Epithelial cell of proximal tubule (primary cell): ENCODE measurements at regions not wholly inside any gene's neighbourhood (a gene's known extent, or its start where the extent isn't known, plus 50 kb on each side); places are given as distances from the start of the nearest gene placed in this dataset.

ENCODE experiments used
- DNase-seq: peaks from one replicate; pipeline ENCODE4 v3.0.0-alpha.2; 2011; ENCODE audit warnings: low read depth
- H3K4me3 ChIP-seq: 2 replicates; pipeline ENCODE4 v1.5.1; 2011; ENCODE audit warnings: low read depth, mild to moderate bottlenecking, low read length
- TF ChIP-seq, protein P1 (sequence below): conservative IDR thresholded peaks from 2 replicates; pipeline ENCODE4 v1.5.1; 2012; ENCODE audit warnings: low read depth, mild to moderate bottlenecking, low read length

DNA sequence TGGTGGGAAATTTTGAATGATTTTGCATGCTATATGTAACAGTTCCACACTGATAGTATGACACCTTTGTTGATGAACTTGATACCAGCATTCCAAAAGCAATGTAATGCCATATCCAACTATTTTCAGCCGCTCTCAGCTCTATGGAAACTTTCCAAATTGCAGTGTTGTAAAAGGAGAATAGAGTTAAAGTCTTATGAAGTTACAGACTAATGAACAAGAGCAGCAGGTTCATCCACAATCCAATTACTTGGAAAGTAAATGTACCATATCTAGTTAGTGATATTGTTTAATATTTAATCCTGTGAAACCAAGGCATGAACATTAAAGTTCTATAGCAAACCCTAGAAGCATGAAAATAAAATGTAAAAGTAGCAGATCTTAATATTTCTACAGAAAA, 418.2 kb downstream of the TUSC1 start:
- DNase-seq: peak; percentile 15

GRCh38 chr9:25255216-25255615, 423.0 kb downstream of the TUSC1 start:
- DNase-seq: no peak
- TF ChIP-seq, protein P1, sequence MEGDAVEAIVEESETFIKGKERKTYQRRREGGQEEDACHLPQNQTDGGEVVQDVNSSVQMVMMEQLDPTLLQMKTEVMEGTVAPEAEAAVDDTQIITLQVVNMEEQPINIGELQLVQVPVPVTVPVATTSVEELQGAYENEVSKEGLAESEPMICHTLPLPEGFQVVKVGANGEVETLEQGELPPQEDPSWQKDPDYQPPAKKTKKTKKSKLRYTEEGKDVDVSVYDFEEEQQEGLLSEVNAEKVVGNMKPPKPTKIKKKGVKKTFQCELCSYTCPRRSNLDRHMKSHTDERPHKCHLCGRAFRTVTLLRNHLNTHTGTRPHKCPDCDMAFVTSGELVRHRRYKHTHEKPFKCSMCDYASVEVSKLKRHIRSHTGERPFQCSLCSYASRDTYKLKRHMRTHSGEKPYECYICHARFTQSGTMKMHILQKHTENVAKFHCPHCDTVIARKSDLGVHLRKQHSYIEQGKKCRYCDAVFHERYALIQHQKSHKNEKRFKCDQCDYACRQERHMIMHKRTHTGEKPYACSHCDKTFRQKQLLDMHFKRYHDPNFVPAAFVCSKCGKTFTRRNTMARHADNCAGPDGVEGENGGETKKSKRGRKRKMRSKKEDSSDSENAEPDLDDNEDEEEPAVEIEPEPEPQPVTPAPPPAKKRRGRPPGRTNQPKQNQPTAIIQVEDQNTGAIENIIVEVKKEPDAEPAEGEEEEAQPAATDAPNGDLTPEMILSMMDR: no peak

More for the DNA sequence above, 418.2 kb downstream of the TUSC1 start:
- TF ChIP-seq, protein P1: no peak
- no peak overlapping the region for H3K4me3 ChIP-seq

GRCh38 chr9:25254051-25254450, 424.2 kb downstream of the TUSC1 start:
- TF ChIP-seq, protein P1: no peak
- no peak overlapping the region for H3K4me3 ChIP-seq
- no peak for DNase-seq

More at GRCh38 chr9:25255216-25255615, 423.0 kb downstream of the TUSC1 start:
- no peak overlapping the region for H3K4me3 ChIP-seq

GRCh38 chr9:25241421-25241820, 436.8 kb downstream of the TUSC1 start:
- TF ChIP-seq, protein P1: no peak
- H3K4me3 ChIP-seq: no peak overlapping the region
- no peak for DNase-seq

DNA sequence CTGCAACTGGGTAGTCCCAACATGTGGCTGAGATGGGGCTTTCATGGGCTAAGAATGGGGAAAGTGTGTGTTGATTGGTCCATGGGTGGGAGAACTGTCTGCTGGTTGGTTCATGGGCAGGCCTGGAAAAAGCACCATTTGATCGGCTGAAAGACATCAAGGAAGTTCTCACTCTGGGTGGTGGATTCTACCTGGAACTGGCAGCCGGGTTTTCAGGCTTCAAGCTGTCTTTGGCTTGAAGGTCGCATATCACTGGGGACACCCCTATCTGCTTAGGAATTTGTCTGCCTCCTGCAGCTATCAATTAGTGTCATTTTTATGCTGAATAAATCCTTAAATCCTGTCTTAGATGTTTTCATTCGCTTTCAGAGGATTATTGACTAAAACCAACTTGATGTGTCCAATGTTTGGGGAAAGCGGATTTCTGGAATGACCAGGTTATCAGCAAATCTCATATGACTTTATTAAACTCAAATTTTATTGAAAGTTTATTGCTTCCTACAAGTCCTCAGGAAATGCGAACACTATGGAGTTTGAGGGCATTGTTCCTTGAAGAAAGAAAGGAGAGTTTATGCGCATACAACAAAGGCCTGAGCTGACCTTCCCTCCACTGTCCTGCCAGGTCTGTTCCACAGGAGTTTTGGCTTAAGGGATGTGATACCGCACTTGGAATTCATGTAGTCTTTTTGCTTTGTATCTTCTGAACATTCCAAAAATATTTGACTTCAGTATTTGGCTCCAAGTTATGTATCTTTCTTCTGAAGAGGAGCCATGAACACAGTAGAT, 451.1 kb downstream of the TUSC1 start:
- TF ChIP-seq, protein P1: no peak
- no peak overlapping the region for H3K4me3 ChIP-seq
- no peak for DNase-seq

GRCh38 chr9:25225938-25226760, 452.1 kb downstream of the TUSC1 start:
- no peak for DNase-seq
- no peak overlapping the region for H3K4me3 ChIP-seq
- TF ChIP-seq, protein P1: no peak
